Stimulated activated naive CD4-positive, alpha-beta T cell treated with Interleukin-2 at 50 U/mL for 16 hours (primary cell): ENCODE measurements at regions not wholly inside any gene's neighbourhood (a gene's known extent, or its start where the extent isn't known, plus 50 kb on each side); places are given as distances from the start of the nearest gene placed in this dataset.

Source experiments
- DNase-seq: peaks from one replicate; lab custom pipeline; 2025; lab: John Stamatoyannopoulos, UW

GRCh38 chr2:220855296-220855695, 716.8 kb downstream of the EPHA4 start:
- no peak for DNase-seq

- no peak for DNase-seq
Observed at GRCh38 chr2:220856486-220856885, 715.6 kb downstream of the EPHA4 start.

GRCh38 chr2:220857368-220857767, 714.7 kb downstream of the EPHA4 start:
- DNase-seq = no peak

GRCh38 chr2:220858101-220858500, 714.0 kb downstream of the EPHA4 start:
- DNase-seq = no peak

- DNase-seq = no peak
Observed at GRCh38 chr2:220871909-220872308, 700.2 kb downstream of the EPHA4 start.

- DNase-seq = no peak
Observed at GRCh38 chr2:220876080-220876824, 695.9 kb downstream of the EPHA4 start.

- no peak for DNase-seq
Observed at GRCh38 chr2:220877491-220877890, 694.6 kb downstream of the EPHA4 start.

GRCh38 chr2:220877897-220878296, 694.2 kb downstream of the EPHA4 start:
- no peak for DNase-seq

GRCh38 chr2:220880623-220881596, 691.2 kb downstream of the EPHA4 start:
- no peak for DNase-seq

GRCh38 chr2:220882507-220882906, 689.6 kb downstream of the EPHA4 start:
- DNase-seq = no peak

GRCh38 chr2:220885593-220885992, 686.5 kb downstream of the EPHA4 start:
- DNase-seq = no peak

- DNase-seq = no peak
Observed at GRCh38 chr2:220887271-220887870, 684.7 kb downstream of the EPHA4 start.

- no peak for DNase-seq
Observed at GRCh38 chr2:220887876-220888275, 684.2 kb downstream of the EPHA4 start.

- no peak for DNase-seq
Observed at GRCh38 chr2:220890931-220891330, 681.2 kb downstream of the EPHA4 start.

GRCh38 chr2:220891405-220891804, 680.7 kb downstream of the EPHA4 start:
- no peak for DNase-seq

- DNase-seq = no peak
Observed at GRCh38 chr2:220892018-220892634, 680.0 kb downstream of the EPHA4 start.

GRCh38 chr2:220893411-220893810, 678.7 kb downstream of the EPHA4 start:
- DNase-seq = no peak

- no peak for DNase-seq
Observed at GRCh38 chr2:220894069-220894468, 678.0 kb downstream of the EPHA4 start.

GRCh38 chr2:220899492-220899891, 672.6 kb downstream of the EPHA4 start:
- no peak for DNase-seq

GRCh38 chr2:220904015-220904414, 668.1 kb downstream of the EPHA4 start:
- no peak for DNase-seq

- DNase-seq = no peak
Observed at GRCh38 chr2:220913384-220913783, 658.7 kb downstream of the EPHA4 start.

- no peak for DNase-seq
Observed at GRCh38 chr2:220915092-220915623, 656.9 kb downstream of the EPHA4 start.
